ENCODE measurements at regions not wholly inside any gene's neighbourhood (a gene's known extent, or its start where the extent isn't known, plus 50 kb on each side); places are given as distances from the start of the nearest gene placed in this dataset.
"Not testable (repeated sequence)": the region's sequence is repeated elsewhere in the genome, so short reads cannot be mapped to it uniquely, and the experiment has no call there.

DNA sequence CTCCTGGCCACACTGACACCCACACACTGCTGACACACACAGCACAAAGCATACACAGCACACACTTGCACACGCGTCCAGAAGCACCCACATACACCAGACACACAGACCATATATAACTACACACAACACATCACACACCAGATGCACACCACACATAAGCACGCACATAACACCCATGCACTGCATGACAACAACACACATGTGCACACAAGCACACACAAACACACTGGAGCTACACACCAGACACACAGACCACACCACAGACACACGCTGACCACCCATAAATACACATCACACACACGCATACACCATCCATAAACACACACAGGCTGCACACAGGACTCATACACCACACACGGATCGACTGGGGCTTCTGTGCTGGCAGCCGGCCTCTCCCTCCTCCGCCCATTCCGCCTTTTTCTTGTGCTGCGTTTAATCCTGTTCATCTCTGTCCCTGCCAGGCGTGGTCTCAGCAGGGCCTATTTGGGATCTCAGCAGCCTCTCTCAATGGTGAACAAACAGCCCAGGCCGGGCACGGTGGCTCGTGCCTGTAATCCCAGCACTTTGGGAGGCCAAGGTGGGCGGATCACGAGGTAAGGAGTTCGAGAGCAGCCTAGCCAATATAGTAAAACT lies 396.9 kb upstream of the MYT1L start:
- no peaks in the 10 kb centered on the region for H3K27me3 ChIP-seq
- TF ChIP-seq POLR2AphosphoS5 (IDR thresholded peaks at IDR 0.05): no peak
- no peak for TF ChIP-seq POLR2A (IDR thresholded peaks at IDR 0.05)
- TF ChIP-seq, protein P1, sequence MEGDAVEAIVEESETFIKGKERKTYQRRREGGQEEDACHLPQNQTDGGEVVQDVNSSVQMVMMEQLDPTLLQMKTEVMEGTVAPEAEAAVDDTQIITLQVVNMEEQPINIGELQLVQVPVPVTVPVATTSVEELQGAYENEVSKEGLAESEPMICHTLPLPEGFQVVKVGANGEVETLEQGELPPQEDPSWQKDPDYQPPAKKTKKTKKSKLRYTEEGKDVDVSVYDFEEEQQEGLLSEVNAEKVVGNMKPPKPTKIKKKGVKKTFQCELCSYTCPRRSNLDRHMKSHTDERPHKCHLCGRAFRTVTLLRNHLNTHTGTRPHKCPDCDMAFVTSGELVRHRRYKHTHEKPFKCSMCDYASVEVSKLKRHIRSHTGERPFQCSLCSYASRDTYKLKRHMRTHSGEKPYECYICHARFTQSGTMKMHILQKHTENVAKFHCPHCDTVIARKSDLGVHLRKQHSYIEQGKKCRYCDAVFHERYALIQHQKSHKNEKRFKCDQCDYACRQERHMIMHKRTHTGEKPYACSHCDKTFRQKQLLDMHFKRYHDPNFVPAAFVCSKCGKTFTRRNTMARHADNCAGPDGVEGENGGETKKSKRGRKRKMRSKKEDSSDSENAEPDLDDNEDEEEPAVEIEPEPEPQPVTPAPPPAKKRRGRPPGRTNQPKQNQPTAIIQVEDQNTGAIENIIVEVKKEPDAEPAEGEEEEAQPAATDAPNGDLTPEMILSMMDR (IDR thresholded peaks at IDR 0.05): no peak
- TF ChIP-seq EP300 (IDR thresholded peaks at IDR 0.05; ENCODE audit: low read depth): no peak
- 87 to 88% methylated on average over 9 to 18 of the region's 18 CpGs for WGBS, 2 donors (ENCODE audit: low coverage in 1 of 2)
- intact Hi-C loops (cut with DNase I; ENCODE audit: low total_unique reads): no loop called here
- in situ Hi-C loops (cut with MboI; ENCODE audit: low pct_ligation_motif_present in 1 of 4, low pct_unique_long_range_greater_than_20kb in 1 of 4, low sequenced_read_pairs in 3 of 4): no loop called here
- H3K27ac ChIP-seq: no peak overlapping the region
- DNase-seq: no peak
- H3K36me3 ChIP-seq: no peaks in the 10 kb centered on the region
- H3K4me3 ChIP-seq: no peak overlapping the region
- H3K9me3 ChIP-seq: no peaks in the 10 kb centered on the region
- no peaks in the 10 kb centered on the region for H3K4me1 ChIP-seq

DNA sequence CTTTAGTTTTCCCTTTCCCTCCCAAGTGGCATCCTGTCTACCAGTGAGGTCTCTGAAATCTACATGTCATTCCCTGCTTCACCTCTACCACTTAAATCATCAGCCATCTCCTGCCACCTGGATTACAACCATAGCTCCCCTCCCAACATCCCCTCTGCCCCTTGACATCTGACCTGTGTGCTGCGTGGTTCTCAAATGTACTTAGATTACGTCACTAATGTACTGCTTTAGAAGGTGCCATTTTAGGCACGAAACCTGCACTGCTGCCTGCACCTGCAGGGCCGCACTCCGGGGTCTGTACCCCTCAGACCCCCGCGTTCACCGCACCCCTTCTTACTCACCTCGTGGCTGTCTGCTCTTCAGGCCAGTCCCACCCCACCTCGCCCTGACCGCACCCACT lies 395.1 kb upstream of the MYT1L start:
- H3K36me3 ChIP-seq: no peaks in the 10 kb centered on the region
- TF ChIP-seq EP300 (IDR thresholded peaks at IDR 0.05; ENCODE audit: low read depth) (no peak), POLR2AphosphoS5 (IDR thresholded peaks at IDR 0.05) (no peak), POLR2A (IDR thresholded peaks at IDR 0.05) (no peak)
- TF ChIP-seq, protein P1 (IDR thresholded peaks at IDR 0.05): no peak
- in situ Hi-C loops (cut with MboI; ENCODE audit: low pct_ligation_motif_present in 1 of 4, low pct_unique_long_range_greater_than_20kb in 1 of 4, low sequenced_read_pairs in 3 of 4): no loop called here
- intact Hi-C loops (cut with DNase I; ENCODE audit: low total_unique reads): no loop called here
- no peaks in the 10 kb centered on the region for H3K9me3 ChIP-seq
- DNase-seq: no peak
- H3K27ac ChIP-seq: no peak overlapping the region
- WGBS, 2 donors (ENCODE audit: low coverage in 1 of 2): 80 to 82% methylated on average over 11 of the region's 11 CpGs
- H3K27me3 ChIP-seq: no peaks in the 10 kb centered on the region
- H3K4me1 ChIP-seq: no peaks in the 10 kb centered on the region
- H3K4me3 ChIP-seq: no peak overlapping the region

DNA sequence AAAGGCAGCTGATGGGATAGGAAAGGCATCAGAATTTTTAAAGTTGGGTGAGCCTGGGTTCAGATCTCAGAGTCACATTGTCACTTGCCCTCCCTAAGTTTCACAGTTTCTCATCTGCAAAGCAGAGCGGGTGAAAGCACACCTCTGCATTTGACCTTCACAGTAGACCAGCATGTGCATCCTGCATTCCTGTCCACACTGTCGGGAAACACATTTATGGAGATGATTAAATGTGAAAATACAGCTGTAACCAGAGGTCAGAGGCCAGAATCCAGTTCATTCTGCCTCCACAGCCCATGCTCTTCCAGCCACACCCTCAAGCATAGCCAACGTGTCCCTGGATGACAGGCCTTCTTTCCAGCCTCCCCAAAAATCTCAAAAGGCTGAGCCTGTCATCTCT lies 392.0 kb upstream of the MYT1L start:
- in situ Hi-C loops (cut with MboI; ENCODE audit: low pct_ligation_motif_present in 1 of 4, low pct_unique_long_range_greater_than_20kb in 1 of 4, low sequenced_read_pairs in 3 of 4): no loop called here
- TF ChIP-seq EP300 (IDR thresholded peaks at IDR 0.05; ENCODE audit: low read depth): no peak
- no peak for TF ChIP-seq POLR2A (IDR thresholded peaks at IDR 0.05)
- TF ChIP-seq, protein P1 (IDR thresholded peaks at IDR 0.05): no peak
- no peak for TF ChIP-seq POLR2AphosphoS5 (IDR thresholded peaks at IDR 0.05)
- no peaks in the 10 kb centered on the region for H3K9me3 ChIP-seq
- no peaks in the 10 kb centered on the region for H3K4me1 ChIP-seq
- H3K4me3 ChIP-seq: no peak overlapping the region
- DNase-seq: no peak
- H3K36me3 ChIP-seq: no peaks in the 10 kb centered on the region
- 51% methylated on average over 3 of the region's 3 CpGs; no CpG with 5 or more reads in 1 of the 2 donors for WGBS, 2 donors (ENCODE audit: low coverage in 1 of 2)
- H3K27me3 ChIP-seq: no peaks in the 10 kb centered on the region
- intact Hi-C loops (cut with DNase I; ENCODE audit: low total_unique reads): no loop called here
- no peak overlapping the region for H3K27ac ChIP-seq

DNA sequence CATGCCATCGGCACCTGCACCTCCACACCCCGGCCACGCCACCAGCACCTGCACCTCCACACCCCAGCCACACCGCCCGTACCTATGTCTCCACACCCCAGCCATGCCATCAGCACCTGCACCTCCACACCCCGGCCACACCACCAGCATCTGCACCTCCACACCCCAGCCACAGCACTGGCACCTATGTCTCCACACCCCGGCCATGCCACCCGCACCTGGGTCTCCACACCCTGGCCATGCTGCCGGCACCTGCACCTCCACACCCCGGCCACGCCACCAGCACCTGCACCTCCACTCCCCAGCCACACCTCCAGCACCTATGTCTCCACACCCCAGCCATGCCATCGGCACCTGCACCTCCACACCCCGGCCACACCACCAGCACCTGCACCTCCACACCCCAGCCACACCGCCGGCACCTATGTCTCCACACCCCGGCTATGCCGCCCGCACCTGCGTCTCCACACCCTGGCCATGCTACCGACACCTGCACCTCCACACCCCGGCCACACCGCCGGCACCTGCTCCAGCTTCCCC lies 390.3 kb upstream of the MYT1L start:
- WGBS, 2 donors (ENCODE audit: low coverage in 1 of 2): 66 to 83% methylated on average over 6 to 23 of the region's 23 CpGs
- in situ Hi-C loops (cut with MboI; ENCODE audit: low pct_ligation_motif_present in 1 of 4, low pct_unique_long_range_greater_than_20kb in 1 of 4, low sequenced_read_pairs in 3 of 4): no loop called here

DNA sequence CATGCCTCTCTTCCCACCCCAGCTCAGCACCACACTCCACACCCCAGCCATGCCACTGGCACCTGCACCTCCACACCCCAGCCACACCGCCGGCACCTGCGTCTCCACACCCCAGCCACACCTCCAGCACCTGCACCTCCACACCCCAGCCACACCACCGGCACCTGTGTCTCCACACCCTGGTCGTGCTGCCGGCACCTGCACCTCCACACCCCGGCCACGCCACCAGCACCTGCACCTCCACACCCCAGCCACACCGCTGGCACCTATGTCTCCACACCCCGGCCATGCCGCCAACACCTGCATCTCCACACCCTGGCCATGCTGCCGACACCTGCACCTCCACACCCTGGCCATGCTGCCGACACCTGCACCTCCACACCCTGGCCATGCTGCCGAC lies 389.7 kb upstream of the MYT1L start:
- H3K36me3 ChIP-seq; intact Hi-C loops (cut with DNase I; ENCODE audit: low total_unique reads); H3K9me3 ChIP-seq; H3K27ac ChIP-seq; H3K27me3 ChIP-seq; DNase-seq; H3K4me1 ChIP-seq; H3K4me3 ChIP-seq; in situ Hi-C loops (cut with MboI; ENCODE audit: low pct_ligation_motif_present in 1 of 4, low pct_unique_long_range_greater_than_20kb in 1 of 4, low sequenced_read_pairs in 3 of 4): not testable (repeated sequence)
- WGBS, 2 donors (ENCODE audit: low coverage in 1 of 2): 62% methylated on average over 14 of the region's 14 CpGs; no CpG with 5 or more reads in 1 of the 2 donors

More for the DNA sequence above, 390.3 kb upstream of the MYT1L start:
- Histone ChIP-seq H3K4me3 (no peak overlapping the region), H3K4me1 (no peaks in the 10 kb centered on the region), H3K9me3 (no peaks in the 10 kb centered on the region), H3K27me3 (no peaks in the 10 kb centered on the region), H3K36me3 (no peaks in the 10 kb centered on the region), H3K27ac (no peak overlapping the region)
- no peak for DNase-seq
- TF ChIP-seq POLR2A (IDR thresholded peaks at IDR 0.05): no peak
- TF ChIP-seq, protein P1 (IDR thresholded peaks at IDR 0.05): no peak
- TF ChIP-seq EP300 (IDR thresholded peaks at IDR 0.05; ENCODE audit: low read depth): no peak
- TF ChIP-seq POLR2AphosphoS5 (IDR thresholded peaks at IDR 0.05): no peak
- intact Hi-C loops (cut with DNase I; ENCODE audit: low total_unique reads): no loop called here
